HCT116 (cell line): ENCODE measurements at regions not wholly inside any gene's neighbourhood (a gene's known extent, or its start where the extent isn't known, plus 50 kb on each side); places are given as distances from the start of the nearest gene placed in this dataset.

ENCODE experiments used
- CBX3 ChIP-seq: IDR thresholded peaks from 2 replicates; pipeline ENCODE4 v1.6.1; 2012; ENCODE audit warnings: low read depth
- EGR1 ChIP-seq: IDR thresholded peaks from 2 replicates; pipeline ENCODE4 v1.6.1; 2012; ENCODE audit warnings: low read depth
- ELF1 ChIP-seq: IDR thresholded peaks from 2 replicates; pipeline ENCODE4 v1.6.1; 2012; ENCODE audit warnings: low read depth, borderline replicate concordance
- EZH2 ChIP-seq: fragments of 200-600 bp; sonication (generic); IDR thresholded peaks from 2 replicates; pipeline ENCODE4 v1.6.1; 2017; ENCODE audit warnings: antibody characterized with exemption, mixed run types
- EZH2phosphoT487 ChIP-seq: fragments of 200-600 bp; IDR thresholded peaks from 2 replicates; pipeline ENCODE4 v1.6.1; 2018; ENCODE audit warnings: antibody characterized with exemption, borderline replicate concordance
- FOSL1 ChIP-seq: IDR thresholded peaks from 2 replicates; pipeline ENCODE4 v1.6.1; 2012; ENCODE audit warnings: low read depth
- MAX ChIP-seq: IDR thresholded peaks from 2 replicates; pipeline ENCODE4 v1.6.1; 2012
- POLR2A ChIP-seq: IDR thresholded peaks from 2 replicates; pipeline ENCODE4 v1.7.0; 2011; ENCODE audit warnings: borderline replicate concordance; ENCODE audit not compliant: insufficient read depth, insufficient read length; ENCODE audit errors: extremely low read depth
- POLR2AphosphoS5 ChIP-seq: IDR thresholded peaks from 2 replicates; pipeline ENCODE4 v1.6.1; 2011; ENCODE audit warnings: mild to moderate bottlenecking, low read depth, low read length, moderate library complexity
- SIN3A ChIP-seq: IDR thresholded peaks from 2 replicates; pipeline ENCODE4 v1.6.1; 2012; ENCODE audit warnings: low read depth
- SP1 ChIP-seq: IDR thresholded peaks from 2 replicates; pipeline ENCODE4 v1.6.1; 2012; ENCODE audit warnings: low read depth
- TCF7L2 ChIP-seq: IDR thresholded peaks from 2 replicates; pipeline ENCODE4 v1.7.0; 2011; ENCODE audit warnings: borderline replicate concordance, inconsistent platforms; ENCODE audit not compliant: insufficient read depth, insufficient read length; ENCODE audit errors: extremely low read depth
- TF ChIP-seq, protein P1 (sequence below): IDR thresholded peaks from 2 replicates; pipeline ENCODE4 v1.6.1; 2012; ENCODE audit warnings: low read depth
- TF ChIP-seq, protein P2 (sequence below), 3 experiments: fragments of 200-600 bp in 1 of 3; sonication (generic) in 1 of 3; IDR thresholded peaks in 2 of 3; conservative IDR thresholded peaks in 1 of 3; 2 replicates each; pipeline ENCODE4 v1.5.1; 2012 to 2017; ENCODE audit warnings: low read depth in 2 of 3, low read length in 2 of 3, antibody characterized with exemption in 1 of 3, borderline replicate concordance in 1 of 3, control low read depth in 1 of 3, mild to moderate bottlenecking in 1 of 3, mixed read lengths in 1 of 3, mixed run types in 1 of 3, moderate library complexity in 1 of 3; ENCODE audit not compliant: insufficient read depth in 1 of 3

GRCh38 chr14:27506272-27506671 is 908.4 kb upstream of the NOVA1 start:
- TF ChIP-seq, protein P1, sequence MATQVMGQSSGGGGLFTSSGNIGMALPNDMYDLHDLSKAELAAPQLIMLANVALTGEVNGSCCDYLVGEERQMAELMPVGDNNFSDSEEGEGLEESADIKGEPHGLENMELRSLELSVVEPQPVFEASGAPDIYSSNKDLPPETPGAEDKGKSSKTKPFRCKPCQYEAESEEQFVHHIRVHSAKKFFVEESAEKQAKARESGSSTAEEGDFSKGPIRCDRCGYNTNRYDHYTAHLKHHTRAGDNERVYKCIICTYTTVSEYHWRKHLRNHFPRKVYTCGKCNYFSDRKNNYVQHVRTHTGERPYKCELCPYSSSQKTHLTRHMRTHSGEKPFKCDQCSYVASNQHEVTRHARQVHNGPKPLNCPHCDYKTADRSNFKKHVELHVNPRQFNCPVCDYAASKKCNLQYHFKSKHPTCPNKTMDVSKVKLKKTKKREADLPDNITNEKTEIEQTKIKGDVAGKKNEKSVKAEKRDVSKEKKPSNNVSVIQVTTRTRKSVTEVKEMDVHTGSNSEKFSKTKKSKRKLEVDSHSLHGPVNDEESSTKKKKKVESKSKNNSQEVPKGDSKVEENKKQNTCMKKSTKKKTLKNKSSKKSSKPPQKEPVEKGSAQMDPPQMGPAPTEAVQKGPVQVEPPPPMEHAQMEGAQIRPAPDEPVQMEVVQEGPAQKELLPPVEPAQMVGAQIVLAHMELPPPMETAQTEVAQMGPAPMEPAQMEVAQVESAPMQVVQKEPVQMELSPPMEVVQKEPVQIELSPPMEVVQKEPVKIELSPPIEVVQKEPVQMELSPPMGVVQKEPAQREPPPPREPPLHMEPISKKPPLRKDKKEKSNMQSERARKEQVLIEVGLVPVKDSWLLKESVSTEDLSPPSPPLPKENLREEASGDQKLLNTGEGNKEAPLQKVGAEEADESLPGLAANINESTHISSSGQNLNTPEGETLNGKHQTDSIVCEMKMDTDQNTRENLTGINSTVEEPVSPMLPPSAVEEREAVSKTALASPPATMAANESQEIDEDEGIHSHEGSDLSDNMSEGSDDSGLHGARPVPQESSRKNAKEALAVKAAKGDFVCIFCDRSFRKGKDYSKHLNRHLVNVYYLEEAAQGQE: no peak
- TF ChIP-seq EZH2phosphoT487: no peak
- no peak for TF ChIP-seq EZH2
- no peak for TF ChIP-seq MAX
- TF ChIP-seq, protein P2, sequence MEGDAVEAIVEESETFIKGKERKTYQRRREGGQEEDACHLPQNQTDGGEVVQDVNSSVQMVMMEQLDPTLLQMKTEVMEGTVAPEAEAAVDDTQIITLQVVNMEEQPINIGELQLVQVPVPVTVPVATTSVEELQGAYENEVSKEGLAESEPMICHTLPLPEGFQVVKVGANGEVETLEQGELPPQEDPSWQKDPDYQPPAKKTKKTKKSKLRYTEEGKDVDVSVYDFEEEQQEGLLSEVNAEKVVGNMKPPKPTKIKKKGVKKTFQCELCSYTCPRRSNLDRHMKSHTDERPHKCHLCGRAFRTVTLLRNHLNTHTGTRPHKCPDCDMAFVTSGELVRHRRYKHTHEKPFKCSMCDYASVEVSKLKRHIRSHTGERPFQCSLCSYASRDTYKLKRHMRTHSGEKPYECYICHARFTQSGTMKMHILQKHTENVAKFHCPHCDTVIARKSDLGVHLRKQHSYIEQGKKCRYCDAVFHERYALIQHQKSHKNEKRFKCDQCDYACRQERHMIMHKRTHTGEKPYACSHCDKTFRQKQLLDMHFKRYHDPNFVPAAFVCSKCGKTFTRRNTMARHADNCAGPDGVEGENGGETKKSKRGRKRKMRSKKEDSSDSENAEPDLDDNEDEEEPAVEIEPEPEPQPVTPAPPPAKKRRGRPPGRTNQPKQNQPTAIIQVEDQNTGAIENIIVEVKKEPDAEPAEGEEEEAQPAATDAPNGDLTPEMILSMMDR (IDR thresholded peaks at IDR 0.05 in 2 of 3, conservative IDR thresholded peaks at IDR 0.05 in 1 of 3; ENCODE audit: borderline replicate concordance in 1 of 3, insufficient read depth in 1 of 3, low read depth in 2 of 3, low read length in 2 of 3): no peak
- no peak for TF ChIP-seq SP1
- no peak for TF ChIP-seq POLR2A
- TF ChIP-seq POLR2AphosphoS5: no peak
- no peak for TF ChIP-seq EGR1
- TF ChIP-seq ELF1: no peak
- TF ChIP-seq TCF7L2: no peak
- no peak for TF ChIP-seq FOSL1
- no peak for TF ChIP-seq CBX3
- no peak for TF ChIP-seq SIN3A
